Stromal cell of bone marrow (primary cell): ENCODE measurements at regions not wholly inside any gene's neighbourhood (a gene's known extent, or its start where the extent isn't known, plus 50 kb on each side); places are given as distances from the start of the nearest gene placed in this dataset.
"Not testable (repeated sequence)": the region's sequence is repeated elsewhere in the genome, so short reads cannot be mapped to it uniquely, and the experiment has no call there.

ENCODE experiments used
- DNase-seq: peaks from one replicate; pipeline ENCODE4 v3.0.0-alpha.2; 2012; ENCODE audit warnings: low read depth

GRCh38 chr14:105678996-105679958 lies 152.9 kb downstream of the TMEM121 start:
- DNase-seq = not testable (repeated sequence)

- DNase-seq = not testable (repeated sequence)
These were observed 153.8 kb downstream of the TMEM121 start for GRCh38 chr14:105679959-105680735.

GRCh38 chr14:105680736-105681098 lies 154.3 kb downstream of the TMEM121 start:
- DNase-seq = not testable (repeated sequence)

GRCh38 chr14:105681606-105682185 lies 155.3 kb downstream of the TMEM121 start:
- DNase-seq = not testable (repeated sequence)

GRCh38 chr14:105682442-105682841 lies 156.1 kb downstream of the TMEM121 start:
- not testable (repeated sequence) for DNase-seq

GRCh38 chr14:105682956-105683570 lies 156.7 kb downstream of the TMEM121 start:
- DNase-seq = no peak

GRCh38 chr14:105684056-105684455 lies 157.7 kb downstream of the TMEM121 start:
- not testable (repeated sequence) for DNase-seq

GRCh38 chr14:105684597-105684996 lies 158.2 kb downstream of the TMEM121 start:
- not testable (repeated sequence) for DNase-seq

- no peak for DNase-seq
These were observed 158.6 kb downstream of the TMEM121 start for GRCh38 chr14:105685003-105685402.

GRCh38 chr14:105685605-105686004 lies 159.2 kb downstream of the TMEM121 start:
- DNase-seq = not testable (repeated sequence)

- DNase-seq = not testable (repeated sequence)
These were observed 159.7 kb downstream of the TMEM121 start for GRCh38 chr14:105686050-105686449.

GRCh38 chr14:105686462-105687170 lies 160.2 kb downstream of the TMEM121 start:
- not testable (repeated sequence) for DNase-seq

GRCh38 chr14:105687171-105688022 lies 161.0 kb downstream of the TMEM121 start:
- not testable (repeated sequence) for DNase-seq

GRCh38 chr14:105688023-105688351 lies 161.6 kb downstream of the TMEM121 start:
- not testable (repeated sequence) for DNase-seq

GRCh38 chr14:105688664-105689221 lies 162.4 kb downstream of the TMEM121 start:
- not testable (repeated sequence) for DNase-seq

- no peak for DNase-seq
These were observed 163.3 kb downstream of the TMEM121 start for GRCh38 chr14:105689722-105690121.

GRCh38 chr14:105690671-105691070 lies 164.3 kb downstream of the TMEM121 start:
- DNase-seq = no peak

GRCh38 chr14:105691321-105692109 lies 165.1 kb downstream of the TMEM121 start:
- DNase-seq = not testable (repeated sequence)

- not testable (repeated sequence) for DNase-seq
These were observed 165.8 kb downstream of the TMEM121 start for GRCh38 chr14:105692110-105692685.
